ENCODE measurements at regions not wholly inside any gene's neighbourhood (a gene's known extent, or its start where the extent isn't known, plus 50 kb on each side); places are given as distances from the start of the nearest gene placed in this dataset.

DNA sequence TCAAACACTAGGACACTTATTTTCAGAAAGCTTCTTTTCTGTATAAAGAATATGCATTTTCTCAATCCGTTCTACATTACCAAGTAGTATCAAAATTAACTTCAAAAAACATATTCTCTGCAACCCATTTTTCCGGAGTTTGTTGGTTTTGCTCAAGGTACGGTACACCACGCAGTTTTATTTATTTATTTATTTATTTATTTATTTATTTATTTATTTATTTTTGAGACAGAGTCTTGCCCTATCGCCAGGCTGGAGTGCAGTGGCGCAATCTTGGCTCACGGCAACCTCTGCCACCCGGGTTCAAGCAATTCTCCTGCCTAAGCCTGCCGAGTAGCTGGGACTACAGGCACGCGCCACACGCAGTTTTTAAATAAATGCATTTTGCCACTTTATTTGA, 900.3 kb downstream of the CBLN2 start:
- no peaks in the 10 kb centered on the region for H3K4me1 Mint-ChIP-seq
- no peaks in the 10 kb centered on the region for H3K36me3 Mint-ChIP-seq
- peaks cover 1% of the 10 kb centered on the region for H3K27me3 Mint-ChIP-seq (ENCODE audit: low read depth)
- no peaks in the 10 kb centered on the region for H3K9me3 Mint-ChIP-seq
- H3K27ac Mint-ChIP-seq: no peak overlapping the region
- no peak for DNase-seq (ENCODE audit: low spot score in 2 of 2, unreplicated experiment in 2 of 2)
- TF ChIP-seq, protein P1, sequence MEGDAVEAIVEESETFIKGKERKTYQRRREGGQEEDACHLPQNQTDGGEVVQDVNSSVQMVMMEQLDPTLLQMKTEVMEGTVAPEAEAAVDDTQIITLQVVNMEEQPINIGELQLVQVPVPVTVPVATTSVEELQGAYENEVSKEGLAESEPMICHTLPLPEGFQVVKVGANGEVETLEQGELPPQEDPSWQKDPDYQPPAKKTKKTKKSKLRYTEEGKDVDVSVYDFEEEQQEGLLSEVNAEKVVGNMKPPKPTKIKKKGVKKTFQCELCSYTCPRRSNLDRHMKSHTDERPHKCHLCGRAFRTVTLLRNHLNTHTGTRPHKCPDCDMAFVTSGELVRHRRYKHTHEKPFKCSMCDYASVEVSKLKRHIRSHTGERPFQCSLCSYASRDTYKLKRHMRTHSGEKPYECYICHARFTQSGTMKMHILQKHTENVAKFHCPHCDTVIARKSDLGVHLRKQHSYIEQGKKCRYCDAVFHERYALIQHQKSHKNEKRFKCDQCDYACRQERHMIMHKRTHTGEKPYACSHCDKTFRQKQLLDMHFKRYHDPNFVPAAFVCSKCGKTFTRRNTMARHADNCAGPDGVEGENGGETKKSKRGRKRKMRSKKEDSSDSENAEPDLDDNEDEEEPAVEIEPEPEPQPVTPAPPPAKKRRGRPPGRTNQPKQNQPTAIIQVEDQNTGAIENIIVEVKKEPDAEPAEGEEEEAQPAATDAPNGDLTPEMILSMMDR (IDR thresholded peaks at IDR 0.05; ENCODE audit: unreplicated experiment): no peak
- H3K4me3 Mint-ChIP-seq: no peak overlapping the region

DNA sequence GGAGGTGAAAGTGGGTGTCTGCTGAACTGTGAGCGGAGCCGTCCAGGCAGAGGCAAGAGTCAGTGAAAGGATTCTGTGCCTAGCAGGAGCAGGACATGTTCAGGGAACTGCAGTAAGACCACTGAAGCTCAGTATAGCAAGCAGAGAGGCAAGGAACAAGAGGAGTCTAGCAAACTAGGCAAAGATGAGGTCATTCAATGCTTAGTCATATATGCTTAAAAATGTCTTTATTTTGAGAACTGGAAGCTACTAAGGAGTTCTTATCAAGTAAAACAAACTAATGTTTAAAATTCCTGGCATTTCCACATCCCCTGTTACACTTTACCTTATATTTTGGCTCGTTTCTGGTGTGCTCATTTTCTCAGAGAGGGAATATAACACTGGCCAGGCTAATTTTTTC, 913.4 kb downstream of the CBLN2 start:
- Mint-ChIP-seq H3K9me3 (peaks cover 7% of the 10 kb centered on the region), H3K4me1 (no peaks in the 10 kb centered on the region), H3K4me3 (no peak overlapping the region), H3K27me3 (ENCODE audit: low read depth) (no peaks in the 10 kb centered on the region), H3K36me3 (no peaks in the 10 kb centered on the region), H3K27ac (no peak overlapping the region)
- TF ChIP-seq, protein P1 (IDR thresholded peaks at IDR 0.05; ENCODE audit: unreplicated experiment): no peak
- no peak for DNase-seq (ENCODE audit: low spot score in 2 of 2, unreplicated experiment in 2 of 2)

DNA sequence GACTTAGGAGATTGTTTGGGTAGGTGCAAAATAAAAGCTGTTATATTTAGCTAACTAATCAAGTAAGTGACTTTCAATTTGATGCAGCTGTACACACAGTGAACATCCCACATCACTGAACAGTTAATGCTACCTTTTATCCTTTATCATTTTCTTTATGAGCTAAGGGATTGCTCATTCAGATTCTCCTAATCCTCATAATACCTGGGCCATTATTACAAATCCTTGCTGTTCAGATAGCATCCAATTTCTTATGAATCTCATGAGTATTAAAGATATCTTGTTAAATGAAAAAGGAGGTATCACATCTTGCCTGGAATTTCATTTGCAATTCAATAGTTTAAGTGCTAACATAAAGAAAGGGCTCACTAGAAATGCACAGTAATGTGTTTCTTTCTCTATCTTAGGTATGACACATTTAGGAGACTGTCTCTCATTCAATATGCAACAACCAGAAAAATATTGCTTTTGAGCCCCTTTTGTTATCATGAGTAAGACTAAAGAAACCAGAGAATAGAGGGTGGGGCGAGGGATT, 918.5 kb downstream of the CBLN2 start:
- peaks cover 14% of the 10 kb centered on the region for H3K9me3 Mint-ChIP-seq
- peaks cover 1% of the 10 kb centered on the region for H3K27me3 Mint-ChIP-seq (ENCODE audit: low read depth)
- H3K4me3 Mint-ChIP-seq: no peak overlapping the region
- no peaks in the 10 kb centered on the region for H3K36me3 Mint-ChIP-seq
- TF ChIP-seq, protein P1 (IDR thresholded peaks at IDR 0.05; ENCODE audit: unreplicated experiment): no peak
- H3K4me1 Mint-ChIP-seq: no peaks in the 10 kb centered on the region
- H3K27ac Mint-ChIP-seq: no peak overlapping the region
- no peak for DNase-seq (ENCODE audit: low spot score in 2 of 2, unreplicated experiment in 2 of 2)

DNA sequence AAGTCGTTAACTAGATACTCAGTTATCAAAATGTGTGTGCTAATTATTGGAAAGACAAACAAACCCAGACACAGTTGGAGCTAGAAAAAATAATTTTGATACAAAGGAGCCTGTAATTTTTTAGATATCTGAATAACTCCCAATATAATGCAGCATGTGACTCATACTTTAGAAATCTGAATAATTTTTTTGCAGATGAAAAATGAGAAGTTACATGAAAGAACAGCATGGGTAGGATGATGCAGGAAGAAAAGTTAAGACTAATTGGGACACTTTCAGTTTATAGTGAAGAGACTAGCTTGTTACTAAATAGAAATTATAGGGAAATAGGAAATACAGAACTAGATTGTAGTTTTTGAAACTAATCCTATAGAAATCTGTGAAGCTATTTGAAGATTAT, 945.8 kb downstream of the CBLN2 start:
- Mint-ChIP-seq H3K4me3 (no peak overlapping the region), H3K27ac (no peak overlapping the region), H3K4me1 (no peaks in the 10 kb centered on the region), H3K27me3 (ENCODE audit: low read depth) (no peaks in the 10 kb centered on the region), H3K9me3 (peaks cover 19% of the 10 kb centered on the region), H3K36me3 (no peaks in the 10 kb centered on the region)
- DNase-seq (ENCODE audit: low spot score in 2 of 2, unreplicated experiment in 2 of 2): no peak
- TF ChIP-seq, protein P1 (IDR thresholded peaks at IDR 0.05; ENCODE audit: unreplicated experiment): no peak

DNA sequence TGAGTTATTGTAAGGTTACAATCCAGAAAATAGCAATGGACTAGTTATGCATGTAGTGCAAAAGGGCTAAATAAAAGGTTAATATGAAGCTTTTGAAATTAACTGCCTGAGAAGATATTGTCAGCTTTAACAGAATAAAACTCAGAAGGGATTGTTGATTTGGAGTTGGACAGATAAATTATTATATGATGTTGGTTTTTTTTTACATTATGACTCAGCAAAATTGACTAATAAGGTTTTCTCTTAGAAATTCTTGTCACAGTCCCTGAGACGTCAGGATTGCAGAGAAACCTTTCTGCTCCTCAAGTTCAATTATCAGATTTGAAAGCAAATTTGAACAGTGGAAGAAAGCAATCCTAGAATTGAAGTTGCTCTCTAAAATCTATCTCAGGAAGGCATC, 946.9 kb downstream of the CBLN2 start:
- Mint-ChIP-seq H3K4me1 (no peaks in the 10 kb centered on the region), H3K27ac (no peak overlapping the region), H3K9me3 (peaks cover 24% of the 10 kb centered on the region), H3K27me3 (ENCODE audit: low read depth) (no peaks in the 10 kb centered on the region), H3K4me3 (no peak overlapping the region), H3K36me3 (no peaks in the 10 kb centered on the region)
- no peak for DNase-seq (ENCODE audit: low spot score in 2 of 2, unreplicated experiment in 2 of 2)
- TF ChIP-seq, protein P1 (IDR thresholded peaks at IDR 0.05; ENCODE audit: unreplicated experiment): no peak

DNA sequence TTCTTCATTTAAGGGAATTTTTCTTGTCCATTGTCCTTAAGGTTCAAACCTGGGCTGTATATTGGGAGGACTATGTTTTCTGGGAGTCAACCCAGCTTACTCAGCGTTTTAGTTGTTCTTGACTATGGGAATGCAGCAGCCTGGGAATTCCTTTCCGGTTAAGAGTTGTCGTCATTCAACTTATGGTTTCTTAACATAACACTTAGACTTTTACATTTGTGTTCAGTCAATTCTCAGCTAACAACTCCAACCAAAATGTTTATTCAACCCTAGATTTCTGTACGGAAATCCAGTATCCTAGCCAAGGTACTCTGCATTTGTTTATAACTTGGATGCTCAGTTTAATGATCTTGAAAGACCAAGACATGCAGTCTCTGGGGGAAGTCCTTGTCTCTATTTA, 960.9 kb downstream of the CBLN2 start:
- Mint-ChIP-seq H3K4me3 (no peak overlapping the region), H3K27ac (no peak overlapping the region), H3K9me3 (peaks cover 42% of the 10 kb centered on the region), H3K4me1 (no peaks in the 10 kb centered on the region), H3K36me3 (no peaks in the 10 kb centered on the region), H3K27me3 (ENCODE audit: low read depth) (no peaks in the 10 kb centered on the region)
- TF ChIP-seq, protein P1 (IDR thresholded peaks at IDR 0.05; ENCODE audit: unreplicated experiment): no peak
- DNase-seq (ENCODE audit: low spot score in 2 of 2, unreplicated experiment in 2 of 2): no peak
